GM08714 (cell line): ENCODE measurements at regions not wholly inside any gene's neighbourhood (a gene's known extent, or its start where the extent isn't known, plus 50 kb on each side); places are given as distances from the start of the nearest gene placed in this dataset.
"Not testable (repeated sequence)": the region's sequence is repeated elsewhere in the genome, so short reads cannot be mapped to it uniquely, and the experiment has no call there.

Experiments used
- H3K4me3 ChIP-seq: fragments of 200-500 bp; sonication (Bioruptor generic); 2 replicates; pipeline ENCODE4 v1.5.1; 2014; ENCODE audit warnings: mild to moderate bottlenecking, low read length, inconsistent platforms
- ZNF274 ChIP-seq: IDR thresholded peaks from 2 replicates; pipeline ENCODE4 v1.6.1; 2012; ENCODE audit warnings: mild to moderate bottlenecking, low read depth, low read length

DNA sequence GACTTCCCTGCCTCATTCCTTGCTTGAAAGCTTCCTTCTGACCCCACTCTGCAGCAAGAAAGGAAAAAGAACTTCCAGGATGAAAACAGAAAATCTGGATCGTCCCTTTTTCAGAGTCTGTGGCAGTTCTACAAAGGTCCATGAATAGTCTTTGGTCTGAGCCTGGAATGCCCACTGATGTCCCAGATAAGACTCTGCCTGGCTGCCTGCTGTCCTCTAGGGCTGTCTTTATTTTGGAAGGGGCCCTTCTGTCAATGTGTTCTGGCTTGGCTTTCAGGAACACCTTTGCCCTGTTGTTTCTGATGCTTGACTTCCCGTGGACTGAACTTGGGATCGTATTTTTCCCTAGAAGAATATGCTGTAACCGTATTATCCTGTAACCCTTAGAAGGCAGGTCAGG lies 114.7 kb upstream of the LNX1 start:
- TF ChIP-seq ZNF274 = no peak
- no peak overlapping the region for H3K4me3 ChIP-seq

DNA sequence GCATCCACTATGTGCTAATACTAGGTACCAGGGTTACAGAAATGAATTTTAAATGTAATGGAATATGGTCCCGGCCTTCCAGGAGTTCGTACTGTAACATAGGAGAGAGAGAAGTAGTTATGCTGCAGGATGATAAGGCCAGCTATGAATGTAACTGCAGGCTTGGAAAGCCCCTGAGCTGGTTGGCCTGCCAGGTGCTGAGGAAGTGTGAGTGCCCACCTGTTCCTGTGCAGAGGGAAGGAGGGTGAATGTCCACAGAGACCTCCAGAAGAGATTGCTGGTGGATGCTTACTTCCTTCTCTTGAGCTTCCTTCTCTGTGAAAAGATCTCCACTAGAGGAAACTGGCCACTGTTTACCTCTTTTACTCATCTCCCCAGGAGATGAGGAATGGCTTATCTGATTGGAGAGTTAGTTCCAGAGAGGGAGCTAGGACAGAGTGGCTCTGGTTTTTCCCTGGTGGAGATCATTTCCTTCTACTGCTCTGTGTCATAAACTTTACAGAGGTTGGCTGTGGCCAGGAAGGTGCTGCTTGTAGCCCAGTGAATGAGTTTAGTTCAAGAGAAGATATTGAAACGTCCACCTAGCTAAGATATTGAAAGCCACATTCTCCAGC lies 114.0 kb upstream of the LNX1 start:
- H3K4me3 ChIP-seq = no peak overlapping the region
- no peak for TF ChIP-seq ZNF274

- no peak for TF ChIP-seq ZNF274
- H3K4me3 ChIP-seq = no peak overlapping the region
Measured at GRCh38 chr4:53704329-53704728, 113.0 kb upstream of the LNX1 start.

- peak overlapping the region; percentile 47; the same call in 1 of the 2 replicates for H3K4me3 ChIP-seq
- TF ChIP-seq ZNF274 = no peak
Measured at GRCh38 chr4:53703267-53703655, 112.0 kb upstream of the LNX1 start.

DNA sequence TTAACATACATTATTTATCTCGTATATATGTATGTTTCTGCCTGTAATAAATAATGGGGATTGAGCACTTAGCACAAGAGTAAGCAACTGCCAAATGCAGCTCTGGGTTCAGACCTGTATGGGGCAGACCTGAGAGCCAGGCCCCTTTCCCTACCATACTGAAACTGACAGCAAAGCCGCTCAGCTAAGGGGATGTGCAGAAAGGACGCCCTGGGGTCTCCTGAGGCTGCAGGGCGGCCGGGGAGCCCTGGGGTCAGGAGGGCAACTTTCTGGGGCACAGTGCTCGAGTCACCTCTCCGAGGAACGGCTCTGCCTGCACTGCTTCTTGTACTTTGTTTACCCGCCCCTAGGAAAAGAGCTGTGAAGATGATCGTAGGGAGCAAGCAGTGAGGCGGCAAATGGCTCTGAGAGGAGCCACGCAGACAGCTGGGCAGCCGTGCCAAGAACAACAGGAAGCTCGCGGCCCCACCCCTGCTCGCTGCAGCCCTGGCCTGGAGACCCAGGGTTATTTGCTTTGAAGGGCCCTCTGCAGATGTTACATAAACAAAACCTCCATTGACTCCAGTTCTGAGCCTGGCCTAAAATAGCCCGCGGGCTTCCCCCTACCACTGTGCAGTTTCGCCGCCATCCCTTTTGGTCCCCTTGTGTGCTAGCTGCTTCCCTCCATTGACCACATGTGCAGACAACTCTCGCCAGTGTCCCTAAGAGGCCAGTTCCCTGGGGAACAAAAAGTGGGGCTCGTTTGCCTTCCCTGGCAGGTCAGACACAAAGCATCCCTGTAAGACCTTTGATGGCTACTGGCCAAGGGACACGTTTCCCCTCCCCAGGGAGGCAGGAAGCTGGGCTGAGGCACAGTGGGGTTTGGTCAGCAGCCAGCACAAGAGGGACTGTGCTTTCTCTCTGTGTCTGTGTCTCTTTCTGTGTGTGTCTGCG lies 111.3 kb upstream of the LNX1 start:
- H3K4me3 ChIP-seq = peak overlapping the region; percentile 47; the same call in 1 of the 2 replicates
- TF ChIP-seq ZNF274 = no peak

DNA sequence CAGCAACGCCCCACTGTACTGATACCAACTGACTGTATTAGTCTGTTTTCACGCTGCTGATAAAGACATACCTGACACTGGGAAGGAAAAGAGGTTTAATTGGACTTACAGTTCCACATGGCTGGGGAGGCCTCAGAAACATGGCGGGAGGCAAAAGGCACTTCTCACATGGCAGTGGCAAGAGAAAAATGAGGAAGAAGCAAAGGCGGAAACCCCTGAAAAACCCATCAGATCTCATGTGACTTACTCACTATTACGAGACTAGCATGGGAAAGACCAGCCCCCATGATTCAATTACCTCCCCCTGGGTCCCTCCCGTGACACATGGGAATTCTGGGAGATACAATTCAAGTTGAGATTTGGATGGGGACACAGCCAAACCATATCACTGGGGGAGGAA lies 110.0 kb upstream of the LNX1 start:
- H3K4me3 ChIP-seq = not testable (repeated sequence)

DNA sequence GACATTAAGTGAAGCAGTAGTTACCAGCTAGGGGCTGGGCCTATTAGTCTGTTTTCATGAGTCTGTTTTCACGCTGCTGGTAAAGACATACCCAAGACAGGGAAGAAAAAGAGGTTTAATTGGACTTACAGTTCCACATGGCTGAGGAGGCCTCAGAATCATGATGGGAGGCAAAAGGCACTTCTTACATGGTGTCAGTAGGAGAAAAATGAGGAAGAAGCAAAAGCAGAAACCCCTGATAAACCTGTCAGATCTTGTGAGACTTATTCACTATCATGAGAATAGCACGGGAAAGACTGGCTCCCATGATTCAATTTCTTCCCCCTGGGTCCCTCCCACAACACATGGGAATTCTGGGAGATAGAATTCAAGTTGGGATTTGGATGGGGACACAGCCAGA lies 108.0 kb upstream of the LNX1 start:
- not testable (repeated sequence) for H3K4me3 ChIP-seq

GRCh38 chr4:53697016-53697685 lies 105.9 kb upstream of the LNX1 start:
- H3K4me3 ChIP-seq = no peak overlapping the region
- TF ChIP-seq ZNF274 = no peak

DNA sequence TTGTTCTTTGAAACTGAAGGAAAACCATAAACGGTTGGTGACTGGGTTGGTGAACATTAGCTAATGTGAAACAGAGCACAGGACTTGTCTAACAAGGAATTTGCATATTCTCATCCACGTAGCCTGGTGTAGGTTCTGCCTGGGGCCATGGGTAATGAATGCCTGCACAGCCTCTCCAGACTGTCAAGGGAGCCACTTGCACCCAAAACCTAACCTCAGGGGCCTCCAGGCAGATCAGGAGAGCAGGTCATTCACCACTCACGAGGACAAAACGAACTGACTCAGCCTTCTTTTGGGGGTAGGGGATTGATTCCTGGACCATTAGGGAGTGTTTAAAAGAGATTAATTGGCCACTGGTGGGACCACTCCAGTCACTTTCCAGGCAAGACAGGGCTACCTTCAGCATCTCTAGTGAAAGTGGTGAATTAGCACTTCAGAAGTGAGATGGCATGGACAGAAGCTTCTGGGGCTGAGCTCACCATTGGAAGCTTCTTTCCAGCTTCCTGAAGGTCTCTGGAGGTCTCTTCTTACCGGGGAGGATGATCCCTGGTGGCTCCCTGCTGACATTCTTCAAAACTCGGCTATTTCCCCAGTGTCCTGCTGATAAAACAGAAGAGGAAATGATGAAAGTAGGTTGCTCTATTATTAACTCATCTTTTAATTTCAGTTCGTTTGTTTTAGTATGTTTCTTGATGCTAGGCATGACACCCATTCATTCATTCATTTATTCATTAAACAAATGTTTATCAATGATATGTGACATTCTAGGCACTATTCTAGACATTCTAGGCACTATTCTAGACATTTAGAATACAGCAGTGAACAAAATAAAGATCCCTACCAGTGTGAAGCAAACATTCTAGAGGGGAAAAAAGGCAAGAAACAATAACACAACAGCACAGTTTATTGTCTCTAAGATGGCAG lies 104.5 kb upstream of the LNX1 start:
- peak overlapping the region; percentile 47 for H3K4me3 ChIP-seq
- TF ChIP-seq ZNF274 = no peak

GRCh38 chr4:53694666-53695065 lies 103.4 kb upstream of the LNX1 start:
- no peak for TF ChIP-seq ZNF274
- H3K4me3 ChIP-seq = no peak overlapping the region

DNA sequence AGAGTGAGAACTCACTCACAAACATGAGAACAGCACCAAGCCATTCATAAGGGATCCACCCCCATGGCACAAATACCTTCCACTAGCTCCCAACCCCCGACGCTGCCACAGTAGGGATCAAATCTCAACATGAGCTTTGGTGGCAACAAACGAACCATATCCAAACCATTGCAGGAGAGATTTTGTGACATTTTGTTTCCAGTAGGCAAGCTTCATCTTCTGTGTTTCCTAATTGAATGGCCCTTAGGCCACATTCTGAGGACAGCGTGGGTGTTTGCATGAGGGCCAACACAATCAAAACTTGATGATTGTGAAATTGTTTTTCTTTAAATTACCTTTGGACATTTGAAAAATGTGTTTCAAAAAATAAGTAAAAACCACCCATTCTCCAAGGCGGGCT lies 102.6 kb upstream of the LNX1 start:
- H3K4me3 ChIP-seq = no peak overlapping the region
- no peak for TF ChIP-seq ZNF274

DNA sequence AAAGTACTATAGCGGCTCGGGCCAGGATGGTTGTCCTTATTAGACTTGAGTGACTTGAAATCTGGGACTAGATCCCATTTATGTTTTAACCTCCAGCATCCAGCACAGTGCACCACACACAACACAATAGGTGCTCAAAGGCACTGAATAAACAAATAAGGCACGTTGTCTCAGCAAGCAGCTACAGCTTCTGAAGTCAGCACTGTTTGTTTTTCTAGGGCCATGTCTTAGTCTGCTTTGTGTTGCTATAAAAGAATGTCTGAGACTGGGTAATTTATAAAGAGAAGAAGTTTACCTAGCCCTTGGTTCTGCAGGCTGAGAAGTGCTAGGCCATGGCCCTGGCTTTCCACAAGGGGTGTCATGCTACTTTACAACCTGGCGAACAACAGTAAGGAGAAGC lies 102.1 kb upstream of the LNX1 start:
- H3K4me3 ChIP-seq = no peak overlapping the region
- TF ChIP-seq ZNF274 = no peak

GRCh38 chr4:53688186-53688790 lies 97.0 kb upstream of the LNX1 start:
- TF ChIP-seq ZNF274 = no peak
- no peak overlapping the region for H3K4me3 ChIP-seq

DNA sequence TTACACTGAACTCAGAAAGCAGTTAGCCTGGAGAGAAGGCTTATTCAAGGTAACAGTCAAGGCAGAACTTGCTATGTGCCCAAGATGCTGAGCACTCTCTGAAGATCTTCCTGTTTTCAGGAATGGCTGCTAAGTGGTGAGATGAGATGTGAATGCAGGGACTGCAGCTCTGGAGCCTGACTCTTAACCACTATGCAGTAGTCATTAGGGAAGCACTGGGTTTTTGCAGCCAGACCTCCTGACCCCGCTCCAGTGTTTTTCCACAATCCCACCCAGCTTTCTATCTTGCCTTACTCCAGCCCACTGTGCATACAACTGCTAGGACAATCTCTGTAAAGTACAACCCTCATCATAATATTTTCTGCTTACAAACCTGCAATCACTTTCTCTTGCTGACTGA lies 95.2 kb upstream of the LNX1 start:
- no peak for TF ChIP-seq ZNF274
- no peak overlapping the region for H3K4me3 ChIP-seq
